ENCODE measurements at regions not wholly inside any gene's neighbourhood (a gene's known extent, or its start where the extent isn't known, plus 50 kb on each side); places are given as distances from the start of the nearest gene placed in this dataset.
"Not testable (repeated sequence)": the region's sequence is repeated elsewhere in the genome, so short reads cannot be mapped to it uniquely, and the experiment has no call there.

DNA sequence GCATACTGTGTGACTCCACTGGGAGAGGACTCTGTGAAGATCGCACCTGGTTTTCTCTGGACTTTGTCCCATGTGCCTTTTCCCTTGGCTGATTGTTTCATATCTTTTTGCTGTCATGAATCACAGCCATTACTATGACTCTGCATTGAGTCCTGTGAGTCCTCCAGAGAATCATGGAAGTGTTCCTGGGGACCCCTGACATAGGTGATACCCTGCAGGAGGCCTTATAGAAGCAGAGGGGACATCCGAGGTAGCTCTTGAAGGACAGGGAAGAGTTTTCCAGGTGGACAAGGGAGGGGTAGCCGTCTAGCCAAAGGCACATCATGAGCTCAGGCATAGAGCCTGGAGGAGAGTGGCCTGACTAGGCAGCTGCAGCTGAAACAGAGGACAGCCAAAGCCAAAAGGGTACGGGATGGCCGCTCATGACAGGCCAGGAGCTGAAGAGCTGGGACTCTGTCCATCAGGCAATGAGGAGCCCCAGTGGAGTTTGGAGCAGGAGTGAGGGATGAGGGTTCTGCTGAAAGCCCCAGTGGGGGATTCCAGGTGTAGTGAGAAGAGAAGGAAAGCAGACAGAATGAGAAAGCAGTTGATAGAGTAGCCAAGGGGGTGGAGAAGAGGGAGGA is 86.6 kb upstream of the TOX2 start:
- Histone ChIP-seq H4K20me1 (ENCODE audit: insufficient read depth, low read length) (no peaks in the 10 kb centered on the region), H3K9me3 (ENCODE audit: insufficient read depth, low read length) (peaks cover 12% of the 10 kb centered on the region; the same call in 1 of the 2 replicates)

DNA sequence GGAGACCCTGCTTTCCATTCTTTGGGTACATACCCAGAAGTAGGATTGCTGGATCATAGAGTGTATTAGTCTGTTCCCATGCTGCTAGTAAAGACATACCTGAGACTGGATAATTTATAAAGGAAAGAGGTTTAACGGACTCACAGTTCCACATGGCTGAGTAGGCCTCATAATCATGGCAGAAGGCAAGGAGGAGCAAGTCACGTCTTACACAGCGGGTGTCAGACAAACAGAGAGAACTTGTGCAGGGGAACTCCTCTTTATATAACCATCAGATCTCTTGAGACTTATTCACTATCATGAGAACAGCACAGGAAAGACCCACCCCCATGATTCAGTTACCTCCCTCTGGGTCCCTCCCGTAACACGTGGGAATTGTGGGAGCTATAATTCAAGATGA is 87.7 kb upstream of the TOX2 start:
- H3K36me3 ChIP-seq (replicated peaks; ENCODE audit: low read depth, low read length) = peaks cover 10% of the 10 kb centered on the region
- not testable (repeated sequence) for H3K4me3 ChIP-seq (ENCODE audit: low read length); H2AFZ ChIP-seq (ENCODE audit: low read depth, low read length); H3K9ac ChIP-seq (ENCODE audit: low read length); H3K4me2 ChIP-seq (ENCODE audit: low read length); H3K79me2 ChIP-seq (ENCODE audit: low read length); H3K27ac ChIP-seq (ENCODE audit: low read length); H4K20me1 ChIP-seq (ENCODE audit: insufficient read depth, low read length); H3K27me3 ChIP-seq (ENCODE audit: low read depth, low read length)
- H3K4me1 ChIP-seq (ENCODE audit: low read length) = peaks cover 43% of the 10 kb centered on the region
- H3K9me3 ChIP-seq (ENCODE audit: insufficient read depth, low read length) = peaks cover 12% of the 10 kb centered on the region; the same call in 1 of the 2 replicates

More for the DNA sequence above, 86.6 kb upstream of the TOX2 start:
- Histone ChIP-seq H3K4me1 (ENCODE audit: low read length) (peaks cover 32% of the 10 kb centered on the region), H3K27ac (ENCODE audit: low read length) (no peak overlapping the region), H3K4me3 (ENCODE audit: low read length) (no peak overlapping the region), H3K79me2 (ENCODE audit: low read length) (no peaks in the 10 kb centered on the region), H3K9ac (ENCODE audit: low read length) (no peak overlapping the region), H2AFZ (ENCODE audit: low read depth, low read length) (no peak overlapping the region), H3K36me3 (replicated peaks; ENCODE audit: low read depth, low read length) (peaks cover 10% of the 10 kb centered on the region), H3K4me2 (ENCODE audit: low read length) (no peak overlapping the region), H3K27me3 (ENCODE audit: low read depth, low read length) (no peaks in the 10 kb centered on the region)
- no peak for TF ChIP-seq EZH2phosphoT487 (IDR thresholded peaks at IDR 0.05; ENCODE audit: low read depth)
- TF ChIP-seq, protein P1, sequence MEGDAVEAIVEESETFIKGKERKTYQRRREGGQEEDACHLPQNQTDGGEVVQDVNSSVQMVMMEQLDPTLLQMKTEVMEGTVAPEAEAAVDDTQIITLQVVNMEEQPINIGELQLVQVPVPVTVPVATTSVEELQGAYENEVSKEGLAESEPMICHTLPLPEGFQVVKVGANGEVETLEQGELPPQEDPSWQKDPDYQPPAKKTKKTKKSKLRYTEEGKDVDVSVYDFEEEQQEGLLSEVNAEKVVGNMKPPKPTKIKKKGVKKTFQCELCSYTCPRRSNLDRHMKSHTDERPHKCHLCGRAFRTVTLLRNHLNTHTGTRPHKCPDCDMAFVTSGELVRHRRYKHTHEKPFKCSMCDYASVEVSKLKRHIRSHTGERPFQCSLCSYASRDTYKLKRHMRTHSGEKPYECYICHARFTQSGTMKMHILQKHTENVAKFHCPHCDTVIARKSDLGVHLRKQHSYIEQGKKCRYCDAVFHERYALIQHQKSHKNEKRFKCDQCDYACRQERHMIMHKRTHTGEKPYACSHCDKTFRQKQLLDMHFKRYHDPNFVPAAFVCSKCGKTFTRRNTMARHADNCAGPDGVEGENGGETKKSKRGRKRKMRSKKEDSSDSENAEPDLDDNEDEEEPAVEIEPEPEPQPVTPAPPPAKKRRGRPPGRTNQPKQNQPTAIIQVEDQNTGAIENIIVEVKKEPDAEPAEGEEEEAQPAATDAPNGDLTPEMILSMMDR (IDR thresholded peaks at IDR 0.05; ENCODE audit: low read depth, low read length) = no peak

DNA sequence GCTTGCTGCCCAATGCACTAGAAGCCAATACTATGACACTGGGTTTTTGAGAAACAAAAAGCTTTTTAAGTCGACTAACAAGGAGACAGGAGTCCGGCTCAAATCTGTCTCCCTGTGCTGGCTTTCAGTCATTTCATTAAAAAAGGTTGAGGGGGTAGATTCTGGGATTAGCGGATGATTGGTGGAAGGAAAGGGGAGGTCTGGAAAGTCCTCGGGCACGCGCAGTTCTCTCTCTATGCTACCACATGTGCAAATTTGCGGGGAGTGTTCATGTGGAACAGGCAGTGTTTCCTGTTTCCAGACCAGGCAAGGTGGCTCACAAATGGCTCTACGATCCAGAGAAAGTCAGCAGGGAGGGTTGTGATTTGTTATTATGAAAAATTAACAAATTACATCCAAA is 89.1 kb upstream of the TOX2 start:
- H2AFZ ChIP-seq (ENCODE audit: low read depth, low read length) = peak overlapping the region; percentile 55; the same call in 1 of the 2 replicates
- peak overlapping the region; percentile 34 for H3K4me3 ChIP-seq (ENCODE audit: low read length)
- H3K9ac ChIP-seq (ENCODE audit: low read length) = peak overlapping the region; percentile 41
- TF ChIP-seq, protein P1 (IDR thresholded peaks at IDR 0.05; ENCODE audit: low read depth, low read length) = no peak
- no peak for TF ChIP-seq EZH2phosphoT487 (IDR thresholded peaks at IDR 0.05; ENCODE audit: low read depth)
- no peaks in the 10 kb centered on the region for H3K79me2 ChIP-seq (ENCODE audit: low read length)
- H4K20me1 ChIP-seq (ENCODE audit: insufficient read depth, low read length) = no peaks in the 10 kb centered on the region
- H3K27ac ChIP-seq (ENCODE audit: low read length) = peak overlapping the region; percentile 55
- peak overlapping the region; percentile 61 for H3K4me2 ChIP-seq (ENCODE audit: low read length)
- peaks cover 9% of the 10 kb centered on the region; the same call in 1 of the 2 replicates for H3K9me3 ChIP-seq (ENCODE audit: insufficient read depth, low read length)
- H3K27me3 ChIP-seq (ENCODE audit: low read depth, low read length) = no peaks in the 10 kb centered on the region
- peaks cover 48% of the 10 kb centered on the region for H3K4me1 ChIP-seq (ENCODE audit: low read length)
- peaks cover 10% of the 10 kb centered on the region for H3K36me3 ChIP-seq (replicated peaks; ENCODE audit: low read depth, low read length)

DNA sequence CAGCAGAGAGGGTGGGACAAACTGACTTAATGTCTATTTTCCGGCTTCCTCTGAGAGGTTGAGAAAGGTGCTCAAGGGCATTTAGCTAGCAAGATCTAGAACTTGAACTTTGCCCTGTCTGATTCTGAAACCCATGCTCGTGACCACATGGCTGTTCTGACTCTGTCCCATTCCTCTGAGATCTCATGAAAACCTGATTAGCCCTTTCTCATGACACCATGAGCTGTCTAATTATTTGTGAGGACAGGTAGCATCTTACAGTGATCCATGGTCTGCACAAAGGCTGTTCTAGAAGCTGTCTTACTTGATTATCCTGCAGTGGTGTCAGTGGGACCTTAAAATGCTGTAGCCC is 89.6 kb upstream of the TOX2 start:
- Histone ChIP-seq H3K27ac (ENCODE audit: low read length) (peak overlapping the region; percentile 55), H4K20me1 (ENCODE audit: insufficient read depth, low read length) (no peaks in the 10 kb centered on the region), H3K9ac (ENCODE audit: low read length) (peak overlapping the region; percentile 41), H3K36me3 (replicated peaks; ENCODE audit: low read depth, low read length) (peaks cover 10% of the 10 kb centered on the region), H3K4me1 (ENCODE audit: low read length) (peaks cover 48% of the 10 kb centered on the region), H3K4me2 (ENCODE audit: low read length) (peak overlapping the region; percentile 61), H2AFZ (ENCODE audit: low read depth, low read length) (peak overlapping the region; percentile 55), H3K79me2 (ENCODE audit: low read length) (no peaks in the 10 kb centered on the region), H3K9me3 (ENCODE audit: insufficient read depth, low read length) (peaks cover 8% of the 10 kb centered on the region; the same call in 1 of the 2 replicates), H3K4me3 (ENCODE audit: low read length) (peak overlapping the region; percentile 34), H3K27me3 (ENCODE audit: low read depth, low read length) (no peaks in the 10 kb centered on the region)
- TF ChIP-seq, protein P1 (IDR thresholded peaks at IDR 0.05; ENCODE audit: low read depth, low read length) = no peak
- no peak for TF ChIP-seq EZH2phosphoT487 (IDR thresholded peaks at IDR 0.05; ENCODE audit: low read depth)

Measured in OCI-LY3 (cell line).